K562 (cell line): ENCODE measurements at regions not wholly inside any gene's neighbourhood (a gene's known extent, or its start where the extent isn't known, plus 50 kb on each side); places are given as distances from the start of the nearest gene placed in this dataset.

Experiments used
- ATAC-seq: fragments of 200-7000 bp; cut with Tn5 transposase; 3 replicates; pipeline ENCODE4 v1.9.1; 2020; ENCODE audit warnings: moderate library complexity
- BruUV-seq: library from RNA; stranded (reverse); fragments of 400-500 nt; replicated peaks from 2 replicates; lab custom pipeline; 2021; lab: Mats Ljungman, UMichigan
- CTCF ChIA-PET: fragments of 300-600 bp; formaldehyde crosslinking; extraction: SDS; loops from one replicate; lab custom pipeline; 2021; ENCODE audit warnings: low intra/inter-chr PET ratio; lab: Yijun Ruan, JAX
- POLR2A ChIA-PET: fragments of 300-600, 350-650 bp; sonication (Branson Sonifier 250); formaldehyde crosslinking; extraction: SDS; loops from one replicate; lab custom pipeline; 2021; ENCODE audit warnings: antibody characterized with exemption, inconsistent platforms; lab: Yijun Ruan, JAX
- DNase-seq, 4 experiments: peaks; one replicate each; pipeline versions ENCODE4 v3.0.0 to v3.0.0-alpha.2; 2011 to 2018; ENCODE audit warnings: low spot score in 3 of 4, mixed read lengths in 3 of 4; ENCODE audit errors: extremely low read depth in 1 of 4
- FAIRE-seq: peaks from 2 replicates; lab custom pipeline; 2011; peaks lifted over from hg19 to GRCh38; lab: Jason Lieb, UNC
- H2AFZ ChIP-seq: 2 replicates; pipeline ENCODE4 v1.6.0; 2011; ENCODE audit warnings: low read depth, low read length, control low read depth, inconsistent platforms
- H3K27ac ChIP-seq: fragments of 200-600 bp; 3 replicates; pipeline ENCODE4 v1.8.0; 2011; ENCODE audit warnings: low read depth, mild to moderate bottlenecking, control low read depth, inconsistent platforms, low read length, moderate library complexity, mixed read lengths; ENCODE audit errors: extremely low read depth
- H3K27me3 ChIP-seq, 2 experiments: fragments of 300-600 bp in 1 of 2; 2 replicates in 1 of 2; 3 replicates in 1 of 2; pipeline versions ENCODE4 v1.6.0 to v1.8.0; 2011; ENCODE audit warnings: inconsistent platforms in 2 of 2, low read length in 2 of 2, mild to moderate bottlenecking in 1 of 2, mixed read lengths in 1 of 2, moderate library complexity in 1 of 2; ENCODE audit not compliant: control insufficient read depth in 2 of 2, insufficient read depth in 2 of 2
- H3K36me3 ChIP-seq: fragments of 300-600 bp; 3 replicates; pipeline ENCODE4 v1.8.0; 2011; ENCODE audit warnings: mild to moderate bottlenecking, low read length, inconsistent platforms; ENCODE audit not compliant: control insufficient read depth, insufficient read depth
- H3K4me1 ChIP-seq, 2 experiments: fragments of 200-600 bp in 1 of 2; replicated peaks in 1 of 2; 2 replicates in 1 of 2; 3 replicates in 1 of 2; pipeline versions ENCODE4 v1.5.1 to v1.8.0; 2011; ENCODE audit warnings: inconsistent platforms in 2 of 2, low read length in 2 of 2, mild to moderate bottlenecking in 1 of 2, mixed read lengths in 1 of 2, moderate library complexity in 1 of 2; ENCODE audit not compliant: control insufficient read depth in 2 of 2, insufficient read depth in 2 of 2
- H3K4me2 ChIP-seq: 2 replicates; pipeline ENCODE4 v1.6.1; 2011; ENCODE audit warnings: low read length, control low read depth, inconsistent platforms, mixed read lengths; ENCODE audit not compliant: insufficient read depth
- H3K4me3 ChIP-seq: fragments of 200-600 bp; sonication (generic), shearing (Covaris generic); 2 replicates; pipeline ENCODE4 v1.5.1; 2016; ENCODE audit warnings: control low read depth, inconsistent platforms
- H3K79me2 ChIP-seq: fragments of 200-600 bp; 3 replicates; pipeline ENCODE4 v1.8.0; 2011; ENCODE audit warnings: low read length, inconsistent platforms; ENCODE audit not compliant: control insufficient read depth, insufficient read depth
- H3K9ac ChIP-seq, 2 experiments: 2 replicates each; pipeline versions ENCODE4 v1.6.0 to v1.6.1; 2011; ENCODE audit warnings: low read depth in 2 of 2, low read length in 2 of 2, control low read depth in 1 of 2, inconsistent platforms in 1 of 2, mild to moderate bottlenecking in 1 of 2, mixed read lengths in 1 of 2; ENCODE audit not compliant: insufficient read depth in 1 of 2
- H3K9me1 ChIP-seq: one replicate; pipeline ENCODE4 v1.6.0; 2011; ENCODE audit warnings: inconsistent platforms, mild to moderate bottlenecking, low read length, moderate library complexity; ENCODE audit not compliant: control insufficient read depth, insufficient read depth
- H3K9me3 ChIP-seq: replicated peaks from 2 replicates; pipeline ENCODE4 v1.5.1; 2011; ENCODE audit warnings: low read depth, low read length, inconsistent platforms; ENCODE audit not compliant: control insufficient read depth, insufficient read depth
- H4K20me1 ChIP-seq: replicated peaks from 2 replicates; pipeline ENCODE4 v1.6.1; 2011; ENCODE audit warnings: low read length, inconsistent platforms, mixed read lengths; ENCODE audit not compliant: control insufficient read depth, insufficient read depth
- ARHGAP35 ChIP-seq: fragments of 450-650 bp; IDR thresholded peaks from 2 replicates; pipeline ENCODE4 v1.6.1; 2018; ENCODE audit not compliant: partially characterized antibody
- BCOR ChIP-seq: fragments of 450-650 bp; IDR thresholded peaks from 2 replicates; pipeline ENCODE4 v1.6.1; 2016
- DNMT1 ChIP-seq: fragments of 450-650 bp; IDR thresholded peaks from 2 replicates; pipeline ENCODE4 v1.6.1; 2016; ENCODE audit warnings: antibody characterized with exemption, mild to moderate bottlenecking
- E2F3 ChIP-seq: fragments of 250-450 bp; sonication (Bioruptor Pico); IDR thresholded peaks from 2 replicates; pipeline ENCODE4 v1.4.0; 2020; ENCODE audit warnings: mild to moderate bottlenecking
- FOSL1 ChIP-seq: fragments of 200-800 bp; sonication (Bioruptor generic); conservative IDR thresholded peaks from 2 replicates; pipeline ENCODE4 v1.6.1; 2016; ENCODE audit warnings: missing genetic modification characterization, missing compliant biosample characterization
- HDAC2 ChIP-seq: fragments of 450-650 bp; IDR thresholded peaks from 2 replicates; pipeline ENCODE4 v1.6.1; 2016; ENCODE audit warnings: mild to moderate bottlenecking
- MAFG ChIP-seq: fragments of 450-650 bp; conservative IDR thresholded peaks from 2 replicates; pipeline ENCODE4 v1.6.1; 2016; ENCODE audit warnings: missing genetic modification characterization, missing compliant biosample characterization
- MYBL2 ChIP-seq, 2 experiments: fragments of 450-650 bp in 1 of 2; sonication (generic) in 1 of 2; formaldehyde crosslinking in 1 of 2; IDR thresholded peaks; 2 replicates each; pipeline versions ENCODE4 v1.6.1 to v1.8.1; 2017 to 2022; ENCODE audit warnings: borderline replicate concordance in 1 of 2, inconsistent platforms in 1 of 2, low read depth in 1 of 2, mild to moderate bottlenecking in 1 of 2, missing genetic modification reagents in 1 of 2, moderate library complexity in 1 of 2
- RBM25 ChIP-seq: fragments of 200-400 bp; formaldehyde crosslinking; IDR thresholded peaks from 2 replicates; pipeline ENCODE4 v1.6.1; 2018; ENCODE audit warnings: low read length, low read depth, moderate library complexity; ENCODE audit not compliant: severe bottlenecking
- SLC30A9 ChIP-seq: fragments of 250-450 bp; sonication (Bioruptor Pico); IDR thresholded peaks from 2 replicates; pipeline ENCODE4 v1.8.0; 2022; ENCODE audit warnings: mild to moderate bottlenecking, moderate library complexity
- SRF ChIP-seq, 2 experiments: fragments of 250-450, 450-650 bp in 1 of 2; sonication (Bioruptor Pico) in 1 of 2; sonication (generic) in 1 of 2; formaldehyde crosslinking; IDR thresholded peaks; 2 replicates each; pipeline versions ENCODE4 v1.5.0 to v1.5.1; 2020 to 2022; ENCODE audit warnings: mild to moderate bottlenecking in 1 of 2, missing genetic modification reagents in 1 of 2
- ZNF165 ChIP-seq: fragments of 250-450 bp; sonication (Bioruptor Pico); IDR thresholded peaks from 2 replicates; pipeline ENCODE4 v1.4.0; 2020; ENCODE audit warnings: borderline replicate concordance
- ZNF24 ChIP-seq: fragments of 450-650 bp; IDR thresholded peaks from 2 replicates; pipeline ENCODE4 v1.6.1; 2016
- ZNF445 ChIP-seq: fragments of 250-450 bp; sonication (Bioruptor Pico); IDR thresholded peaks from 2 replicates; pipeline ENCODE4 v1.4.0; 2020; ENCODE audit warnings: low read depth, mild to moderate bottlenecking, moderate library complexity
- ZNF77 ChIP-seq: fragments of 250-450 bp; sonication (Bioruptor Pico); IDR thresholded peaks from 2 replicates; pipeline ENCODE4 v1.5.0; 2020
- ZNF79 ChIP-seq: fragments of 250-450 bp; sonication (Bioruptor Pico); IDR thresholded peaks from 2 replicates; pipeline ENCODE4 v1.4.0; 2020; ENCODE audit warnings: low read depth, mild to moderate bottlenecking, moderate library complexity
- WGBS: fragments of 100-300 bp; shearing (Covaris generic); methylation state at CpG from one replicate; pipeline ENCODE4 v1.1.6; 2016; ENCODE audit warnings: low coverage, mixed read lengths; ENCODE audit not compliant: insufficient coverage; ENCODE audit errors: missing lambda C conversion rate; 5-methylcytosine and 5-hydroxymethylcytosine counted together
- in situ Hi-C: fragments of 300-500 bp; cut with MboI; formaldehyde crosslinking; loops from 4 replicates; pipeline ENCODE4 v1.15.0; 2018; ENCODE audit warnings: inconsistent platforms, mixed read lengths
- intact Hi-C: fragments of 100-400 bp; cut with micrococcal nuclease; formaldehyde crosslinking; loops from 2 replicates; pipeline ENCODE4 v1.14.2; 2022
- TF ChIP-seq, protein P1 (sequence below): fragments of 250-450 bp; sonication (Bioruptor Pico); IDR thresholded peaks from 2 replicates; pipeline ENCODE4 v1.5.0; 2021
- TF ChIP-seq, protein P2 (sequence below): sonication (generic); formaldehyde crosslinking; IDR thresholded peaks from 2 replicates; pipeline ENCODE4 v1.8.0; 2022; ENCODE audit warnings: mild to moderate bottlenecking, missing genetic modification reagents
- TF ChIP-seq, protein P3 (sequence below): sonication (generic); formaldehyde crosslinking; IDR thresholded peaks from 2 replicates; pipeline ENCODE4 v1.4.0; 2020; ENCODE audit warnings: mild to moderate bottlenecking, missing genetic modification reagents
- TF ChIP-seq, protein P4 (sequence below): fragments of 250-450 bp; sonication (Bioruptor Pico); IDR thresholded peaks from 2 replicates; pipeline ENCODE4 v1.5.0; 2020; ENCODE audit warnings: mild to moderate bottlenecking

DNA sequence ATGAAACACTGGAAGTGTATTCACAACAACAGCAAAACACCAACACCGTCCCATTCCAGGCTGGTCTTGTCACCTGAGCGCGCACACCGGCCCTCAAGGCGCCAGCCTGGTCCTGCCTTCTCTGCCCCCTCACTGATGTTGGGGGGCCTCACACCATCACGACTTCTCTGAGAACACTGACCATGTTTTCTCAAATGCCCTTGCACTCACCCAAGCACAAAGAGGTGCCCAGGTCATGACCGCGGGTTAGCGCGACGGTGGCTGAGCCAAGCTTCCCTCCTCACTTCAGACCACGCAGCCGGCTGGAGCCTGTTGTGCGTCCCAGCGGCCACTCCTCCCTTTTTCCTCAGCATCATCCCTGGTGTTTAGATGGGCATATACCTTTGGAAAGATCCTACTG lies 101.3 kb upstream of the SALL3 start:
- no peaks in the 10 kb centered on the region for H3K4me1 ChIP-seq
- no peak overlapping the region for H3K4me3 ChIP-seq
- H3K79me2 ChIP-seq = no peaks in the 10 kb centered on the region
- no peaks in the 10 kb centered on the region for H4K20me1 ChIP-seq
- ChIA-PET POLR2A (no interaction called here), CTCF (no interaction called here)
- TF ChIP-seq ZNF79 (CRISPR knock-in tag) = no peak
- TF ChIP-seq E2F3 (CRISPR knock-in tag) = no peak
- TF ChIP-seq, protein P1, sequence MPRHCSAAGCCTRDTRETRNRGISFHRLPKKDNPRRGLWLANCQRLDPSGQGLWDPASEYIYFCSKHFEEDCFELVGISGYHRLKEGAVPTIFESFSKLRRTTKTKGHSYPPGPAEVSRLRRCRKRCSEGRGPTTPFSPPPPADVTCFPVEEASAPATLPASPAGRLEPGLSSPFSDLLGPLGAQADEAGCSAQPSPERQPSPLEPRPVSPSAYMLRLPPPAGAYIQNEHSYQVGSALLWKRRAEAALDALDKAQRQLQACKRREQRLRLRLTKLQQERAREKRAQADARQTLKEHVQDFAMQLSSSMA = no peak
- no peak for TF ChIP-seq ZNF165 (CRISPR knock-in tag)
- no peak for TF ChIP-seq ZNF445 (CRISPR knock-in tag)
- no peak for TF ChIP-seq SLC30A9
- no peak for TF ChIP-seq FOSL1 (tag)
- TF ChIP-seq ZNF77 = no peak
- TF ChIP-seq, protein P2, sequence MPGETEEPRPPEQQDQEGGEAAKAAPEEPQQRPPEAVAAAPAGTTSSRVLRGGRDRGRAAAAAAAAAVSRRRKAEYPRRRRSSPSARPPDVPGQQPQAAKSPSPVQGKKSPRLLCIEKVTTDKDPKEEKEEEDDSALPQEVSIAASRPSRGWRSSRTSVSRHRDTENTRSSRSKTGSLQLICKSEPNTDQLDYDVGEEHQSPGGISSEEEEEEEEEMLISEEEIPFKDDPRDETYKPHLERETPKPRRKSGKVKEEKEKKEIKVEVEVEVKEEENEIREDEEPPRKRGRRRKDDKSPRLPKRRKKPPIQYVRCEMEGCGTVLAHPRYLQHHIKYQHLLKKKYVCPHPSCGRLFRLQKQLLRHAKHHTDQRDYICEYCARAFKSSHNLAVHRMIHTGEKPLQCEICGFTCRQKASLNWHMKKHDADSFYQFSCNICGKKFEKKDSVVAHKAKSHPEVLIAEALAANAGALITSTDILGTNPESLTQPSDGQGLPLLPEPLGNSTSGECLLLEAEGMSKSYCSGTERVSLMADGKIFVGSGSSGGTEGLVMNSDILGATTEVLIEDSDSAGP (CRISPR knock-in tag) = no peak
- no peak for TF ChIP-seq MYBL2 (IDR thresholded peaks at IDR 0.05; ENCODE audit: low read depth)
- TF ChIP-seq MYBL2 (CRISPR knock-in tag; IDR thresholded peaks at IDR 0.05; ENCODE audit: borderline replicate concordance) = no peak
- TF ChIP-seq BCOR = no peak
- no peak for TF ChIP-seq ZNF24
- no peak for TF ChIP-seq SRF (CRISPR knock-in tag; IDR thresholded peaks at IDR 0.05)
- TF ChIP-seq HDAC2 = no peak
- no peak for TF ChIP-seq MAFG (tag)
- no peak for TF ChIP-seq RBM25
- no peak for TF ChIP-seq DNMT1
- TF ChIP-seq, protein P3, sequence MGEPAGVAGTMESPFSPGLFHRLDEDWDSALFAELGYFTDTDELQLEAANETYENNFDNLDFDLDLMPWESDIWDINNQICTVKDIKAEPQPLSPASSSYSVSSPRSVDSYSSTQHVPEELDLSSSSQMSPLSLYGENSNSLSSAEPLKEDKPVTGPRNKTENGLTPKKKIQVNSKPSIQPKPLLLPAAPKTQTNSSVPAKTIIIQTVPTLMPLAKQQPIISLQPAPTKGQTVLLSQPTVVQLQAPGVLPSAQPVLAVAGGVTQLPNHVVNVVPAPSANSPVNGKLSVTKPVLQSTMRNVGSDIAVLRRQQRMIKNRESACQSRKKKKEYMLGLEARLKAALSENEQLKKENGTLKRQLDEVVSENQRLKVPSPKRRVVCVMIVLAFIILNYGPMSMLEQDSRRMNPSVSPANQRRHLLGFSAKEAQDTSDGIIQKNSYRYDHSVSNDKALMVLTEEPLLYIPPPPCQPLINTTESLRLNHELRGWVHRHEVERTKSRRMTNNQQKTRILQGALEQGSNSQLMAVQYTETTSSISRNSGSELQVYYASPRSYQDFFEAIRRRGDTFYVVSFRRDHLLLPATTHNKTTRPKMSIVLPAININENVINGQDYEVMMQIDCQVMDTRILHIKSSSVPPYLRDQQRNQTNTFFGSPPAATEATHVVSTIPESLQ (CRISPR knock-in tag) = no peak
- TF ChIP-seq, protein P4, sequence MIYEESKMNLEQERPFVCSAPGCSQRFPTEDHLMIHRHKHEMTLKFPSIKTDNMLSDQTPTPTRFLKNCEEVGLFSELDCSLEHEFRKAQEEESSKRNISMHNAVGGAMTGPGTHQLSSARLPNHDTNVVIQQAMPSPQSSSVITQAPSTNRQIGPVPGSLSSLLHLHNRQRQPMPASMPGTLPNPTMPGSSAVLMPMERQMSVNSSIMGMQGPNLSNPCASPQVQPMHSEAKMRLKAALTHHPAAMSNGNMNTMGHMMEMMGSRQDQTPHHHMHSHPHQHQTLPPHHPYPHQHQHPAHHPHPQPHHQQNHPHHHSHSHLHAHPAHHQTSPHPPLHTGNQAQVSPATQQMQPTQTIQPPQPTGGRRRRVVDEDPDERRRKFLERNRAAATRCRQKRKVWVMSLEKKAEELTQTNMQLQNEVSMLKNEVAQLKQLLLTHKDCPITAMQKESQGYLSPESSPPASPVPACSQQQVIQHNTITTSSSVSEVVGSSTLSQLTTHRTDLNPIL (CRISPR knock-in tag) = no peak
- TF ChIP-seq ARHGAP35 = no peak
- DNase-seq (no peak), ATAC-seq (no peak), FAIRE-seq (no peak)
- no peaks in the 10 kb centered on the region for H3K36me3 ChIP-seq
- no peak overlapping the region for H3K9ac ChIP-seq
- no peaks in the 10 kb centered on the region for H3K9me1 ChIP-seq
- no peak overlapping the region for H3K4me2 ChIP-seq
- in situ Hi-C loops (no loop called here), intact Hi-C loops (no loop called here)
- no TSS peak for BruUV-seq
- no peaks in the 10 kb centered on the region for H3K9me3 ChIP-seq
- peaks cover 0 to 8% of the 10 kb centered on the region in 2 experiments; a peak in 2 of 5 replicates for H3K27me3 ChIP-seq
- WGBS = 53% methylated on average over 11 of the region's 15 CpGs
- H2AFZ ChIP-seq = no peak overlapping the region
- no peak overlapping the region for H3K27ac ChIP-seq
